OCI-M1 (cell line): ENCODE measurements at regions not wholly inside any gene's neighbourhood (a gene's known extent, or its start where the extent isn't known, plus 50 kb on each side); places are given as distances from the start of the nearest gene placed in this dataset.

Experiments used
- DNase-seq: peaks from one replicate; lab custom pipeline; 2025; lab: John Stamatoyannopoulos, UW

GRCh38 chr2:205937211-205937610 lies 148.8 kb downstream of the INO80D start:
- DNase-seq, result no peak

- DNase-seq, result no peak
Measured at GRCh38 chr2:205936446-205936845, 149.5 kb downstream of the INO80D start.

DNA sequence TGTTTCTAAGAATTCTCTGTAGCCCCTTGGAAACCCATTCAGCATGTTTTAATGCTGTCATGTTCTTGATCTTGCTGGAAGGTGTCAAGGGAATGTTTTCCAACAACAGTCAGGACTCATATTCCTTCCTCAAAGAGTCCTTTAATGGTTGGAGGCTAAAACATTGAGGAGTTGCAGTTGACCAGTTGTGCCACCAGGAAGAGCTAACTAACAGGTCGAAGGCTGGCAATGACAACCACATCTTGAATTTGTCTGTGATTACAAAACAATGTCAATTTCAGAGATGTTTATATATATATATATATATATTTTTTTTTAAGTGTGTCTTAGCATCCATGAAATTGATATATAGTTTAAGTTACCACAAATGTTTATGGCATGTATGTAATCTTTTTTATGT lies 151.5 kb downstream of the INO80D start:
- DNase-seq, result no peak

DNA sequence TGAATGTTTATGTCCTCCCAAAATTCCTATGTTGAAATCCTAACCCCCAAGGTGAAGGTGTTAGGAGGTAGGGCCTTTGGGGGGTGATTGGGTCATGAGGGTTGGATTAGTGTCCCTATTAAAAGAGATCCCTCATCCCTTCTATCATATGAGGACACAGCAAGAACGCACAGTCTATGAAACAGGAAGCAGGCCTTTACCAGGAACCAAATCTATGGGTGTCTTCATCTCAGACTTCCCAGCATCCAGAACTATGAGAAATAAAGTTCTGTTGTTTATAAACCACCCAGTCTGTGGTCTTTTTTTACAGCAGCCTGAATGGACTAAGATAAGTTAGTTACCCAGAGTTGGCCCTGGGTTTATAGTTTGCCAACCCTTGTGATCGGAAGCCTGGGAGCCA lies 153.1 kb downstream of the INO80D start:
- no peak for DNase-seq

- DNase-seq, result no peak
Measured at GRCh38 chr2:205931388-205931787, 154.6 kb downstream of the INO80D start.

- DNase-seq, result no peak
Measured at GRCh38 chr2:205930209-205930608, 155.8 kb downstream of the INO80D start.

- DNase-seq, result no peak
Measured at GRCh38 chr2:205929246-205929942, 156.6 kb downstream of the INO80D start.

DNA sequence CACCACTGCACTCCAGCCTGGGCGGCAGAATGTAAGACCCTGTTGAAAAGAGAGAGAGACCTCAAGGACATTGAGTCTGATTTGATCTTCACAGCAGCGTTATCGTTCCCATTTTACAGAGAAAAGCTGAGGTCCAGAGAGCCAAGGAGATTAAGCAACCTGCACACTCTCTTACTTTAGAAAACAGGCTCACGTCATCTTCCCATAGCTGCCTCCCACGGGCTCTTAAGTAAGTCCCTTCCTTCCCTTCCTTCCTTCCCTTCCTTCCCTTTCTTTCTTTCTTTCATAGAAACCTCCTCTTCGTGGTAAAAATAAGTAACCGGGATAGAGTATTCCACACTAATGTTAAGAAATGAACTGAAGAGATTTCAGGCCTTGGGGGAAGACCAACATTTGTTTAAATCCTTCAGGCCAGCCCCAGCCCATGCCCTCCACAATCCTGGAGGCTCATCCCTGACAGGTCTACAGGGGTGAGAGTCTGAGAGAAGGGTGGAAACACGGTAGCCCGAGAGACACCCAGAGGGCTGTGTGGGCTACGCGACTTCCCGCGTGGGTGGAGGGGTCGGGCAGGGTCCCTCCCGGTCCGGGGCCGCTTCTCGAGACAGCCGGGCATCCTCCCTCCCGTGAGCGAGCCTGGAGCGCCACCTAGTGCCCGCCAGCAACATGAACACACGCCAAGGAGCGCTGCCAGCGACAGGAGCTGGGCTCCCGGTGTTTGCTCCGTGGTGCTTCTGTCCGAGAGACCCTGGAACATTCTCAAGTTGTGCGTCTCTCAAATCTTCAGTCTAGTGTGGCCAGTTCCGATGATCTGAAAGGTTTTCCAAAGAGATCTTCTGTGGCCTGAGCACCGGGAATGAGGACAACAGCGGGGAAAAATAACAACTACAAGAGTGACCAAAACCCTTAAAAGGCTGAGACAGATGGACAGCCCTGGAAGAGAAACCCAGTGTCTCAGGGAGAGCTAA lies 160.3 kb downstream of the INO80D start:
- DNase-seq, result peak; percentile 74

DNA sequence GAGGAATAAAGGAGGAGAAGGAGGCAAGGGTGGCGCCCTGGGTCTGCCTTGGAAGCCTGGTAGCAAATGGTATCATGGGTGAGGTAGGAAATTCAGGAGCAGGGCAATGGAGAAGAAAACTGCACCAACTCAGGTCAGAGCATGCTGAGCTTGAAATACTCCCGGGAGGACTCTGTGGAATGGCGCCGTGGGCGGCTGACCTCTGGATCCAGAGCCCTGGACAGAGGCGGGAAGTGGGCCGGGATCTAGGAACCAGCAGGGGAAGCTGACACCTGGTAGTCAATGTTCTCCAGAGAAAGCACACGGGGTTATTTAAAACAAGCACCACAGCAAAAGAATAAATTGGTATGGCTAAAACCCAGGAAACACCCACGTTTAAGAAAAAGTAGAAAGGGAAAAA lies 161.3 kb downstream of the INO80D start:
- DNase-seq, result no peak

DNA sequence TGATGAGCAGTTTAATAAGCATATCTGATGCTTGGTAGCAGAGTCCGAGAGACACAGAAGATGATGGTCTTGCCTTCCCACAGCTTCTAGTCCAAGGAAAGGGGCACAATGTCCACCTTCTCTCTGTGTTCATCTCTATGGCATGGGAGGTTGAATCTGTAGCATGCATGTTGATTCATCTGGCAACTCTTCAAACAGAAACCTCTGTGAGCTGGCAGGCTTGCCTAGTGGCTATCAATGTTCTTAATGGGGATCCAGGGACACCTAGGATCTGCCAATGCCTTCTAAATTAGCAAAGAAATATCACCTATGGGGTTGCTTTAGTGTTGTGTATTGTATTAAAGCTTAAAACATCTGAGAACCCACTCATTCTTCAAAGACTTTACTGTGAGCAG lies 170.8 kb downstream of the INO80D start:
- DNase-seq, result no peak

- DNase-seq, result no peak
Measured at GRCh38 chr2:205914213-205915129, 171.5 kb downstream of the INO80D start.

- DNase-seq, result no peak
Measured at GRCh38 chr2:205913668-205914067, 172.3 kb downstream of the INO80D start.

DNA sequence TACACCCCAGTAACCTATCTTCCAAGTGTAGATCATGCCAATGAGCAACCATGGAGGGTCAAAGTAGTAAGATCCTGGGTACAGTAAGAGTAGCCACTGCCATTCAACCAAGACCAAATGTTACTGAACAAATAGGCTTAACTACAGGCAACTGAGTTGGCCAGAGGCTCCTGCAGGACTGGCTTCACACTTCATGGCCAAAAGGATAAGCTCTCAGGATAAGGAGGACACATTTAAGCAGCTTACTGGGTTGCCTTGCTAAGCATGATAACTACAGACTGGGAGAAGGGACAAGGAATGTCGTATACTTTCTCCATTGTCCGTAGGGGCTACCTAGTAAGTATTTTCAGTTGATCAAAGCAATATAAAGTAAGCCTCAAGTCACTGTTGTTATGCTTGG lies 174.7 kb downstream of the INO80D start:
- DNase-seq, result no peak

DNA sequence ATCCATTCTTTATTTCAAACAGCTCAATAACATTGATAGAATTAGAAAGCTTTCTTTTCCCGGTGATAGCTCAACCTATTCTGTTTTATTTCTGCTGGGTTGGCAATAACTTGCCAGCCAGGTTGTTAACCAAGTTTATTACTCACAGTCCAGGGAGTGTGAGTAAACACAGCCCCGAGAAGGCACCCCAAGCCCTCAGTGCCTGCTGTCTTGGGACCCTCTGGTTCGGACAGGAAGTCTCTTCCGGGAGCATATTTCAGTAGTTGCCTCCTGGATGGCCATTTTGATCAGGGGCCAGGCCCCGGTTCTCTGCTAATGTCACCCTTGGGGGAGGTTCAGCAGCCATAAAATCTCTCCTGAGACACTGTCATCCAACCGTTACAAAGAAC lies 176.8 kb downstream of the INO80D start:
- no peak for DNase-seq

DNA sequence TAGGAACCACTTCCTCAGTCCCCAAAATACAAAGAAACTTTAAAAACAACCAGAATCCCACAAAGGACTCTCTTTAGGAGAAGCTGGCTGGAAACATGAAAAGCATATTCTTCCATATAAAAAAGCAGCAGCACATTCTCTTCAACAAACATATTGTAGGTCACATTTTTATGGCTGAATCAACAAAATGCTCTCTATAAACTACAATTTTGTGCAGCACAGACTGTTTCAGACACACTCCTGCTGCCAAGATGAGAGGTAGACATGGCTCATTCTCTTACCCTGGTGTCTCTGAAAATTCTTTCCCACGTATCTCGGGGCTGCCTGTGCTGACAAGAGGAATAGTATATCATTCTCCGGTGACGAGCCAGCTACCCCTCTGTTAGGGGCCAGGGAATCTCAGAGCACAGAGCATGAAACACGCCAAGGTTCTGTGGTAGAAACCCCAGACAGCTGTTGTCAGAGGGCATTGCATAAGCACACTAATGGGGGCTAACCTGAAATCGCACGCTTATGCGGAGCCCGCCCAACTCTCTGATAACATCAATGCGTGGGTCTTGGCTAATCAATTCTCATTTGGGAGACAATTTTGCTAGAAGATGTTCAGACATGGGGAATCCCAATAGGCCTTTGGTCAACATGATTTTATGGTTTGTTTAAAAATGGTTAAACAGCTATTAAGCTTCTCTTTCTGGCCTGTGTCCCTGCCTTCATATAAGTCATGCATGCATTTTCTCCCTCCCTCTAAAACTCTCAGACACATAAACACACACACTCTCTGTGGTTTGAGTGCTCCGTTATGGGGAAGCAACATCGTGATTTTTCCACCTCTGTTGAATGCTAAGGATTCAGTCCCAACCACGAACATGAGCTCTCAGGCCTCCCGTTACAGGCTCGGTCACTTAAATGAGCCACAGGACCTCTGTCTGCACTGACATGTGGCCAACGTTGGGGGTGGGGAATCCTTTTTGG lies 177.5 kb downstream of the INO80D start:
- no peak for DNase-seq

GRCh38 chr2:205906419-205906818 lies 179.6 kb downstream of the INO80D start:
- no peak for DNase-seq

DNA sequence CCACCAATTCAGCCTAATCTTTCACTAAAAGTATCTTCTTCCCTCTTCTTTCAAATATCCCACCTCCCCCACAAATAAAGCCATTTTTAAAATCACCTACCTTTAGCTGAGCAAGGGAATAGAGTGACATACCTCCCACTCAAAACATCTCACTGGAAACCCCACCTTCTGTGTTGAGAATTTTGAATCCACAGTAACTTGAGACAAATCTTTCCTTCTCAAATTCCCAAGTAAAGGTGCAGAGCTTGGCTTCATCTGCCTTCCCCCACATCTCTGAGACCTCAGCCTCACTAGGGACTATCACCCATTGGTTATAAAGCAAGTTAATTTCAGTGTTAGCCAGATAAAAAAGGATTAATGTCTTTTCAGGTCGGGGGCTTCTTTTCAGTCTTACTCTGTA lies 180.4 kb downstream of the INO80D start:
- DNase-seq, result no peak

GRCh38 chr2:205904873-205905272 lies 181.1 kb downstream of the INO80D start:
- no peak for DNase-seq

DNA sequence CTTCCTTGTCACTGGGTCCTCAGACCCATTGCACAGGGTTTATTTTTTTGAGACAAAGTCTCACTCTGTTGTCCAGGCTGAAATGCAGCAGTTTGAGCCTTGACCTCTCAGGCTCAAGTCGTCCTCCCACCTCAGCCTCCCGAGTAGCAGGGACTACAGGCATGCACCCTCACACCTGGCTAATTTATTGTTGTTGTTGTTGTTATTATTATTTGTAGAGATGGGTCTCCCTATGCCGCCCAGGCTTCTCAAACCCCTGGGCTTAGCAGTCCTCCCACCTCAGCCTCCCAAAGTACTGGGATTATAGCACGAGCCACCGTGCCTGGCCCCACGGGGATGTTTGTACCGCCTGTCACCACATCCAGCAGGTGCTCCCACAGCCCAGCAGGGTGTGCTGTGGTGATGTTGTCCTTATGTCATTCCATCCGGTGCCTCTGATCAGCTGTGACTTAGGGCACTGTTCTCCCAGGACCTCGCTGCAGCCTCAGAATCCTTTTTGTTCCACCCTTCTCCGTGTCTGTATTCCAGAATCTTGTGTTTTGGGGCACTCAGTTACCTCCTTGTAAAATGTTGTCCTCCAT lies 182.3 kb downstream of the INO80D start:
- DNase-seq, result peak; percentile 48

DNA sequence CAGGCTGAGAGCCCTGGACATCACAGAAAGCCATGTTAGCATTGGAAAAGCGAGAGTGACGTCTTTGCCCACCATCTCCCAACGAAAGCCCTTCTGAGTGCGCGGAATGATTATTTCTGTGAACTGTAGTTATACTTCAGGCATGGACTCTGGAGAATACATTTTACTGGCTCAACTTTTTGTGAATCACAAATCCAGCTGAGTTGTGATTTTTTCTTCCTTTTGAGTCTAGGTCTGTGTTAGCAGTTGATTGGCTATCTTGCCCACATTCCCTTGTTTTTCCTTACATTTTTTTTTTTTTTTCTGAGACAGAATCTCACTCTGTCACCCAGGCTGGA lies 183.1 kb downstream of the INO80D start:
- no peak for DNase-seq
